PC-9 (cell line): ENCODE measurements at regions not wholly inside any gene's neighbourhood (a gene's known extent, or its start where the extent isn't known, plus 50 kb on each side); places are given as distances from the start of the nearest gene placed in this dataset.

Experiments used
- BruUV-seq: library from RNA; stranded (reverse); fragments of 400-500 nt; replicated peaks from 2 replicates; lab custom pipeline; 2021; lab: Mats Ljungman, UMichigan
- CTCF ChIA-PET: fragments of 300-600 bp; sonication (Branson Sonifier 250); formaldehyde crosslinking; loops from one replicate; lab custom pipeline; 2022; ENCODE audit warnings: antibody characterized with exemption; lab: Charles Lee
- POLR2A ChIA-PET: fragments of 300-600 bp; sonication (Branson Sonifier 250); formaldehyde crosslinking; loops from one replicate; lab custom pipeline; 2022; ENCODE audit warnings: antibody characterized with exemption; ENCODE audit not compliant: unreplicated experiment; lab: Charles Lee
- DNase-seq, 2 experiments: peaks; one replicate each; pipeline versions ENCODE4 v3.0.0 to v3.0.0-alpha.2; 2015 to 2022; ENCODE audit warnings: mixed read lengths in 1 of 2
- H2AFZ ChIP-seq: fragments of 200-600 bp; sonication (generic); 2 replicates; pipeline ENCODE4 v1.8.1; 2017; ENCODE audit warnings: antibody characterized with exemption
- H3F3A ChIP-seq: fragments of 200-600 bp; sonication (generic); 2 replicates; pipeline ENCODE4 v1.8.1; 2017; ENCODE audit warnings: antibody characterized with exemption, mild to moderate bottlenecking, low read depth; ENCODE audit not compliant: insufficient read depth
- H3K27ac ChIP-seq: fragments of 200-600 bp; sonication (generic); 2 replicates; pipeline ENCODE4 v1.6.1; 2016; ENCODE audit warnings: mixed run types
- H3K27me3 ChIP-seq: fragments of 200-600 bp; sonication (generic); 2 replicates; pipeline ENCODE4 v1.6.1; 2016; ENCODE audit warnings: low read depth, mixed run types; ENCODE audit not compliant: insufficient read depth
- H3K36me3 ChIP-seq: fragments of 200-600 bp; sonication (generic); 2 replicates; pipeline ENCODE4 v1.6.1; 2016; ENCODE audit warnings: low read depth, mixed run types
- H3K4me1 ChIP-seq: fragments of 200-600 bp; sonication (generic); replicated peaks from 2 replicates; pipeline ENCODE4 v1.6.1; 2016; ENCODE audit warnings: mixed run types; ENCODE audit not compliant: insufficient read depth
- H3K4me2 ChIP-seq: fragments of 200-600 bp; sonication (generic); 2 replicates; pipeline ENCODE4 v1.6.1; 2017; ENCODE audit warnings: mixed run types
- H3K4me3 ChIP-seq: fragments of 200-600 bp; sonication (generic); 2 replicates; pipeline ENCODE4 v1.6.1; 2016; ENCODE audit warnings: mixed run types
- H3K79me2 ChIP-seq: fragments of 200-600 bp; sonication (generic); 2 replicates; pipeline ENCODE4 v1.6.1; 2017; ENCODE audit warnings: low read depth, mixed run types
- H3K9me2 ChIP-seq: fragments of 200-600 bp; sonication (generic); 2 replicates; pipeline ENCODE4 v1.8.1; 2017; ENCODE audit warnings: mild to moderate bottlenecking; ENCODE audit not compliant: insufficient read depth
- H3K9me3 ChIP-seq: fragments of 200-600 bp; sonication (generic); 2 replicates; pipeline ENCODE4 v1.8.1; 2016; ENCODE audit warnings: low read depth; ENCODE audit not compliant: insufficient read depth
- H4K20me1 ChIP-seq: fragments of 200-600 bp; sonication (generic); 2 replicates; pipeline ENCODE4 v1.8.1; 2017; ENCODE audit not compliant: insufficient read depth
- EZH2 ChIP-seq: fragments of 200-600 bp; sonication (generic); IDR thresholded peaks from 2 replicates; pipeline ENCODE4 v1.8.0; 2017; ENCODE audit warnings: antibody characterized with exemption, low read depth
- intact Hi-C: fragments of 100-400 bp; cut with micrococcal nuclease; formaldehyde crosslinking; loops from one replicate; pipeline ENCODE4 v1.10.0; 2022; ENCODE audit not compliant: unreplicated experiment
- TF ChIP-seq, protein P1 (sequence below): fragments of 200-600 bp; sonication (generic); conservative IDR thresholded peaks from 2 replicates; pipeline ENCODE4 v1.6.1; 2017; ENCODE audit warnings: mixed run types, antibody characterized with exemption, mild to moderate bottlenecking, moderate library complexity

- no peaks in the 10 kb centered on the region for H3K36me3 ChIP-seq
- H2AFZ ChIP-seq, result no peak overlapping the region
- H3K27ac ChIP-seq, result no peak overlapping the region
- no TSS peak for BruUV-seq
- H3K79me2 ChIP-seq, result no peaks in the 10 kb centered on the region
- no peaks in the 10 kb centered on the region for H3K9me2 ChIP-seq
- no peaks in the 10 kb centered on the region for H3K4me1 ChIP-seq
- ChIA-PET POLR2A (no interaction called here), CTCF (no interaction called here)
- no peaks in the 10 kb centered on the region for H4K20me1 ChIP-seq
- TF ChIP-seq EZH2, result no peak
- TF ChIP-seq, protein P1, sequence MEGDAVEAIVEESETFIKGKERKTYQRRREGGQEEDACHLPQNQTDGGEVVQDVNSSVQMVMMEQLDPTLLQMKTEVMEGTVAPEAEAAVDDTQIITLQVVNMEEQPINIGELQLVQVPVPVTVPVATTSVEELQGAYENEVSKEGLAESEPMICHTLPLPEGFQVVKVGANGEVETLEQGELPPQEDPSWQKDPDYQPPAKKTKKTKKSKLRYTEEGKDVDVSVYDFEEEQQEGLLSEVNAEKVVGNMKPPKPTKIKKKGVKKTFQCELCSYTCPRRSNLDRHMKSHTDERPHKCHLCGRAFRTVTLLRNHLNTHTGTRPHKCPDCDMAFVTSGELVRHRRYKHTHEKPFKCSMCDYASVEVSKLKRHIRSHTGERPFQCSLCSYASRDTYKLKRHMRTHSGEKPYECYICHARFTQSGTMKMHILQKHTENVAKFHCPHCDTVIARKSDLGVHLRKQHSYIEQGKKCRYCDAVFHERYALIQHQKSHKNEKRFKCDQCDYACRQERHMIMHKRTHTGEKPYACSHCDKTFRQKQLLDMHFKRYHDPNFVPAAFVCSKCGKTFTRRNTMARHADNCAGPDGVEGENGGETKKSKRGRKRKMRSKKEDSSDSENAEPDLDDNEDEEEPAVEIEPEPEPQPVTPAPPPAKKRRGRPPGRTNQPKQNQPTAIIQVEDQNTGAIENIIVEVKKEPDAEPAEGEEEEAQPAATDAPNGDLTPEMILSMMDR, result no peak
- intact Hi-C loops, result no loop called here
- no peak overlapping the region for H3K4me3 ChIP-seq
- DNase-seq, result no peak
- H3F3A ChIP-seq, result no peaks in the 10 kb centered on the region
- H3K4me2 ChIP-seq, result no peak overlapping the region
- peaks cover 44% of the 10 kb centered on the region for H3K27me3 ChIP-seq
- H3K9me3 ChIP-seq, result no peaks in the 10 kb centered on the region
These were observed 218.1 kb upstream of the WWC1 start for GRCh38 chr5:168073311-168073710.

- ChIA-PET CTCF (no interaction called here), POLR2A (no interaction called here)
- DNase-seq, result no peak
These were observed 217.2 kb upstream of the WWC1 start for GRCh38 chr5:168073991-168074800.

DNA sequence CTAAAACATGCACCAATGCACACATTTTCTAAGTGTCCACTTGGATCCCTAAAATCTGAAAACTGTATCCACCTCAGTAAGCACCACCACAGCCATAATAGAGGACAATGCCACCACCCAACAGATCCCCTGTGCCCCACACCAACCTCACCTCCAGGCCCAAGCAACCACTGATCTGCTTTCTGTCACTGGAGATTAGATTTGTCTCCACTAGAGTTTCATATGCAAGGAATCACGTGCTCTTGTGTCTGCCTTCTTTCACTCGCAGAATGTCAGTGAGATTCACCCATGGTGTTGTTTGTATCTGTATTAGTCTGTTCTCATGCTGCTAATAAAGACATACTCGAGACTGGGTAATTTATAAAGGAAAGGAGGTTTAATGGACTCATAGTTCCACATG, 216.1 kb upstream of the WWC1 start:
- Histone ChIP-seq H3K36me3 (no peaks in the 10 kb centered on the region), H3F3A (no peaks in the 10 kb centered on the region), H3K4me3 (no peak overlapping the region), H3K4me1 (no peaks in the 10 kb centered on the region), H4K20me1 (no peaks in the 10 kb centered on the region), H2AFZ (no peak overlapping the region), H3K4me2 (no peak overlapping the region), H3K79me2 (no peaks in the 10 kb centered on the region), H3K9me2 (no peaks in the 10 kb centered on the region), H3K27ac (no peak overlapping the region), H3K9me3 (no peaks in the 10 kb centered on the region), H3K27me3 (peaks cover 31% of the 10 kb centered on the region)
- POLR2A ChIA-PET, result no interaction called here
- no TSS peak for BruUV-seq
- intact Hi-C loops, result no loop called here
- no peak for DNase-seq
- CTCF ChIA-PET, result no interaction called here
- TF ChIP-seq EZH2, result no peak
- TF ChIP-seq, protein P1, result no peak

More at GRCh38 chr5:168073991-168074800, 217.2 kb upstream of the WWC1 start:
- H2AFZ ChIP-seq, result no peak overlapping the region
- H3K4me1 ChIP-seq, result no peaks in the 10 kb centered on the region
- intact Hi-C loops, result no loop called here
- H3K27ac ChIP-seq, result no peak overlapping the region
- peaks cover 37% of the 10 kb centered on the region for H3K27me3 ChIP-seq
- no TSS peak for BruUV-seq
- no peaks in the 10 kb centered on the region for H3K9me2 ChIP-seq
- no peak overlapping the region for H3K4me2 ChIP-seq
- H3K4me3 ChIP-seq, result no peak overlapping the region
- no peaks in the 10 kb centered on the region for H3K36me3 ChIP-seq
- no peak for TF ChIP-seq EZH2
- TF ChIP-seq, protein P1, result no peak
- H3K9me3 ChIP-seq, result no peaks in the 10 kb centered on the region
- H3F3A ChIP-seq, result no peaks in the 10 kb centered on the region
- no peaks in the 10 kb centered on the region for H4K20me1 ChIP-seq
- no peaks in the 10 kb centered on the region for H3K79me2 ChIP-seq
